ENCODE measurements at regions not wholly inside any gene's neighbourhood (a gene's known extent, or its start where the extent isn't known, plus 50 kb on each side); places are given as distances from the start of the nearest gene placed in this dataset.

GRCh38 chr16:26648851-26649250 lies 417.9 kb upstream of the C16orf82 start:
- Histone ChIP-seq H3K9ac (ENCODE audit: control insufficient read depth, insufficient read depth, low read length) (no peak overlapping the region), H3K36me3 (ENCODE audit: control insufficient read depth in 2 of 2, insufficient read depth in 2 of 2, low read length in 1 of 2) (no peaks in the 10 kb centered on the region), H3K4me2 (ENCODE audit: control insufficient read depth, insufficient read depth) (no peak overlapping the region), H3K27ac (ENCODE audit: control insufficient read depth, insufficient read depth) (no peak overlapping the region), H3K4me3 (no peak overlapping the region), H3K79me2 (ENCODE audit: control insufficient read depth, insufficient read depth, low read length) (no peaks in the 10 kb centered on the region), H3K27me3 (replicated peaks in 1 of 2; ENCODE audit: control insufficient read depth in 2 of 2, insufficient read depth in 2 of 2, low read length in 1 of 2) (no peaks in the 10 kb centered on the region), H2AFZ (ENCODE audit: control insufficient read depth, low read depth, low read length) (no peak overlapping the region), H3K4me1 (ENCODE audit: control insufficient read depth, insufficient read depth, low read length) (no peaks in the 10 kb centered on the region), H3K9me3 (replicated peaks; ENCODE audit: control insufficient read depth, insufficient read depth, low read length) (no peaks in the 10 kb centered on the region), H4K20me1 (ENCODE audit: control insufficient read depth, insufficient read depth) (no peaks in the 10 kb centered on the region)
- RAD21 ChIA-PET (ENCODE audit: unreplicated experiment): no interaction called here
- ATAC-seq: no peak
- no peak for FAIRE-seq
- WGBS (ENCODE audit: insufficient coverage, insufficient replicate concordance, low lambda C conversion rate, missing lambda C conversion rate): 0% methylated on average over 2 of the region's 2 CpGs
- DNase-seq (ENCODE audit: low read depth, low spot score): no peak
- SMC1A ChIA-PET (ENCODE audit: uncharacterized antibody, unreplicated experiment): no interaction called here
- CTCF ChIA-PET: no interaction called here
- POLR2A ChIA-PET: no interaction called here
- in situ Hi-C loops (cut with MboI): no loop called here
- intact Hi-C loops (cut with micrococcal nuclease; ENCODE audit: unreplicated experiment): no loop called here
- no TSS peak for BruUV-seq (replicated peaks)
- no peak for TF ChIP-seq CBFB (IDR thresholded peaks at IDR 0.05; ENCODE audit: low read depth)
- no peak for TF ChIP-seq ZNF592 (IDR thresholded peaks at IDR 0.05)
- TF ChIP-seq E4F1 (IDR thresholded peaks at IDR 0.05; ENCODE audit: borderline replicate concordance, partially characterized antibody): no peak
- no peak for TF ChIP-seq IKZF1 (conservative IDR thresholded peaks at IDR 0.05)
- no peak for TF ChIP-seq CBX5 (IDR thresholded peaks at IDR 0.05; ENCODE audit: low read depth)
- TF ChIP-seq RAD21 (IDR thresholded peaks at IDR 0.05; ENCODE audit: insufficient read depth, low read depth, low read length): no peak
- no peak for TF ChIP-seq ZBTB11 (CRISPR knock-in tag; IDR thresholded peaks at IDR 0.05)
- TF ChIP-seq ZBTB40 (IDR thresholded peaks at IDR 0.05; ENCODE audit: borderline replicate concordance): no peak

Data from GM12878 (cell line).